Body of pancreas (tissue), 4 donors: ENCODE measurements at regions not wholly inside any gene's neighbourhood (a gene's known extent, or its start where the extent isn't known, plus 50 kb on each side); places are given as distances from the start of the nearest gene placed in this dataset.

Source experiments
- POLR2A ChIP-seq, 3 donors: fragments of 450-650 bp; IDR thresholded peaks; one replicate each; pipeline ENCODE4 v1.6.1; 2016; ENCODE audit warnings: antibody characterized with exemption in 3 of 3, mild to moderate bottlenecking in 2 of 3
- TF ChIP-seq, protein P1 (sequence below), 7 experiments: fragments of 450-650 bp in 4 of 7; fragments of 200-600 bp in 3 of 7; sonication (generic) in 3 of 7; IDR thresholded peaks; one replicate each; pipeline ENCODE4 v1.5.1; 2016 to 2019; ENCODE audit warnings: antibody characterized with exemption in 7 of 7

GRCh38 chr20:54364919-54365318 is 110.5 kb upstream of the DOK5 start:
- TF ChIP-seq, protein P1, sequence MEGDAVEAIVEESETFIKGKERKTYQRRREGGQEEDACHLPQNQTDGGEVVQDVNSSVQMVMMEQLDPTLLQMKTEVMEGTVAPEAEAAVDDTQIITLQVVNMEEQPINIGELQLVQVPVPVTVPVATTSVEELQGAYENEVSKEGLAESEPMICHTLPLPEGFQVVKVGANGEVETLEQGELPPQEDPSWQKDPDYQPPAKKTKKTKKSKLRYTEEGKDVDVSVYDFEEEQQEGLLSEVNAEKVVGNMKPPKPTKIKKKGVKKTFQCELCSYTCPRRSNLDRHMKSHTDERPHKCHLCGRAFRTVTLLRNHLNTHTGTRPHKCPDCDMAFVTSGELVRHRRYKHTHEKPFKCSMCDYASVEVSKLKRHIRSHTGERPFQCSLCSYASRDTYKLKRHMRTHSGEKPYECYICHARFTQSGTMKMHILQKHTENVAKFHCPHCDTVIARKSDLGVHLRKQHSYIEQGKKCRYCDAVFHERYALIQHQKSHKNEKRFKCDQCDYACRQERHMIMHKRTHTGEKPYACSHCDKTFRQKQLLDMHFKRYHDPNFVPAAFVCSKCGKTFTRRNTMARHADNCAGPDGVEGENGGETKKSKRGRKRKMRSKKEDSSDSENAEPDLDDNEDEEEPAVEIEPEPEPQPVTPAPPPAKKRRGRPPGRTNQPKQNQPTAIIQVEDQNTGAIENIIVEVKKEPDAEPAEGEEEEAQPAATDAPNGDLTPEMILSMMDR (IDR thresholded peaks at IDR 0.05), result no peak
- TF ChIP-seq POLR2A (IDR thresholded peaks at IDR 0.05), result no peak
